ENCODE measurements at regions not wholly inside any gene's neighbourhood (a gene's known extent, or its start where the extent isn't known, plus 50 kb on each side); places are given as distances from the start of the nearest gene placed in this dataset.
"Not testable (repeated sequence)": the region's sequence is repeated elsewhere in the genome, so short reads cannot be mapped to it uniquely, and the experiment has no call there.

GRCh38 chr6:60574723-60575122 is 1711.3 kb downstream of the KHDRBS2 start:
- not testable (repeated sequence) for DNase-seq

GRCh38 chr6:60572607-60573006 is 1713.4 kb downstream of the KHDRBS2 start:
- not testable (repeated sequence) for DNase-seq

GRCh38 chr6:60571293-60572016 is 1714.6 kb downstream of the KHDRBS2 start:
- DNase-seq = not testable (repeated sequence)

GRCh38 chr6:60570599-60570998 is 1715.4 kb downstream of the KHDRBS2 start:
- not testable (repeated sequence) for DNase-seq

GRCh38 chr6:60567447-60568187 is 1718.4 kb downstream of the KHDRBS2 start:
- DNase-seq = not testable (repeated sequence)

GRCh38 chr6:60566387-60566786 is 1719.6 kb downstream of the KHDRBS2 start:
- not testable (repeated sequence) for DNase-seq

- DNase-seq = not testable (repeated sequence)
Measured at GRCh38 chr6:60559702-60560101, 1726.3 kb downstream of the KHDRBS2 start.

GRCh38 chr6:60547340-60547739 is 1738.7 kb downstream of the KHDRBS2 start:
- DNase-seq = not testable (repeated sequence)

GRCh38 chr6:60524770-60525169 is 1761.3 kb downstream of the KHDRBS2 start:
- DNase-seq = not testable (repeated sequence)

- DNase-seq = not testable (repeated sequence)
Measured at GRCh38 chr6:60477747-60478146, 1808.3 kb downstream of the KHDRBS2 start.

- DNase-seq = not testable (repeated sequence)
Measured at GRCh38 chr6:60473805-60474204, 1812.2 kb downstream of the KHDRBS2 start.

- not testable (repeated sequence) for DNase-seq
Measured at GRCh38 chr6:60471426-60471825, 1814.6 kb downstream of the KHDRBS2 start.

GRCh38 chr6:60450428-60450827 is 1835.6 kb downstream of the KHDRBS2 start:
- DNase-seq = not testable (repeated sequence)

GRCh38 chr6:60444532-60444931 is 1841.5 kb downstream of the KHDRBS2 start:
- DNase-seq = not testable (repeated sequence)

GRCh38 chr6:60439709-60440108 is 1846.3 kb downstream of the KHDRBS2 start:
- DNase-seq = not testable (repeated sequence)

GRCh38 chr6:60422691-60423090 is 1863.3 kb downstream of the KHDRBS2 start:
- DNase-seq = not testable (repeated sequence)

- not testable (repeated sequence) for DNase-seq
Measured at GRCh38 chr6:60416118-60416517, 1869.9 kb downstream of the KHDRBS2 start.

GRCh38 chr6:60408747-60409146 is 1877.3 kb downstream of the KHDRBS2 start:
- not testable (repeated sequence) for DNase-seq

- DNase-seq = not testable (repeated sequence)
Measured at GRCh38 chr6:60403268-60403667, 1882.8 kb downstream of the KHDRBS2 start.

GRCh38 chr6:60402490-60402889 is 1883.5 kb downstream of the KHDRBS2 start:
- DNase-seq = not testable (repeated sequence)

- not testable (repeated sequence) for DNase-seq
Measured at GRCh38 chr6:60395261-60395660, 1890.8 kb downstream of the KHDRBS2 start.

- not testable (repeated sequence) for DNase-seq
Measured at GRCh38 chr6:60392969-60393368, 1893.1 kb downstream of the KHDRBS2 start.

GRCh38 chr6:60389094-60389493 is 1896.9 kb downstream of the KHDRBS2 start:
- DNase-seq = not testable (repeated sequence)

GRCh38 chr6:60384614-60385013 is 1901.4 kb downstream of the KHDRBS2 start:
- DNase-seq = not testable (repeated sequence)
